GM18909 (cell line): ENCODE measurements at regions not wholly inside any gene's neighbourhood (a gene's known extent, or its start where the extent isn't known, plus 50 kb on each side); places are given as distances from the start of the nearest gene placed in this dataset.

Experiments used
- ATAC-seq: cut with Tn5 transposase; IDR thresholded peaks from one replicate; pipeline ENCODE4 v1.9.1; 2021; ENCODE audit warnings: mild to moderate bottlenecking; ENCODE audit not compliant: unreplicated experiment, poor library complexity

DNA sequence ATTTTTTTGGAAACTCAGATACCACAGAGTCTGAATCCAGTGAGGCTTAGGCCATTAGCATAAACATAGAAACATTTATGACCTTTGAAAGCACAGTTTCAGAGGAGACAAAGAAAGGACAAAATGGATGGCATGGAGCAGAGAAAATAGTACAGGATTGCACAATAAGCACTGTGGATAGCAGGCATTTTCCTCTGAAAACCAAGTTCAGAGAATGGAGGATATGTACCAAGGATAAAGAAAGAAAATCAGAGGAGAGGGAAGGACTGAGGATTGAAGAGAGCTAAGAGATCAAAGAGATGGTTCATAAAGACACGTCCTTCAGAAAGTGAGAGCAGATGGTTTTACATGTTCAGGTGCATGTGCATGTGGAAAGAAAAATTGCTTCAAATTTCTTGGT lies 707.2 kb upstream of the CELF2 start:
- ATAC-seq: no peak

DNA sequence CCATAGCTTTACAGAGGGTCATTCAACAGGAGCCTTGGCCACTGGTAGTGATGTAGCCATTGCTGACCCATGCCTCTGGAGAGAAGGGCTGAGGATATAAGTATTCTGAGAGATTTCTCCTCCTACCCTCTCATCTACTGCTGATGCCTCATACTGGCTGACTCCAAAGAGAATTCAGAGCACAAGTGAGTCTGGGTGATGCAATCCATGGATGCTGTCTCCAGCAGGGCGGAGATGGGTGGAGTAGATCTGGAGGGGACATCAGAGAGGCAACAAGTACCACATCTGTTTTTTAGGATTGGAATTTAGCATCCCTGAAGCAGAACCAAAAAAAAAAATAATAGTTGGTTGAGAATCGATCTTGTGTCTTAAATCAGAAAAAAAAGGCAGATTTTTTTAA lies 705.7 kb upstream of the CELF2 start:
- no peak for ATAC-seq

DNA sequence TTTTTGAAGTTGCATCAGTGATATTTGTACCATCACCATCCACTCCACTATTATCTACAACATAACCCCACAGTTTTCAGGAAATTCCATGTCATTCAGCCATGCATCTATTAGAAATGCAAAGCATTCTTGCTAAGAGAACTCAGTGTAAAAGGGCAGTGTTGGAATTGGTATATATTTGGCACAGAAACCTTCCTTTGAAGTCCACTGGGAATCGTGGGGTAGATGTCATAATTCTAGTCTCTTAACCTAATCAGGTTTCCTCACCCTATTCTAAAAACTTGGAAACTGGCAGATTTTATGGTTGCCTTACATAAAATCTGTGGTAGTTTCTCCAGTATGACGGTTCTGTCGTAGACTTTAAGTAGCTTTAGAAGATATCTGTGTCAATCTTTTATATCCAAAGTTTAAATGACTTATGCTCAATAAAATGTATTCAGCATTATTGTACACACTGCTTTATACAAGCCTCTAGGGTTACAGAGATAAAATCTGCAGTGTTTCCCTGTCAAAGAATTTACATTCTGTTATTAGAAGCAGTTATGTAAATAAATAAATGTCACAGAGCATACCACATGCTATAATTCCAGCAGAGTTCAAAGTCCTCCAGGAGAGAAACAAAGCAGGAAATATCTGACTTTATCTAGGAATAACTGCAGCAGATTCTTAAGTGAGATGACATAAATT lies 704.4 kb upstream of the CELF2 start:
- ATAC-seq: no peak

DNA sequence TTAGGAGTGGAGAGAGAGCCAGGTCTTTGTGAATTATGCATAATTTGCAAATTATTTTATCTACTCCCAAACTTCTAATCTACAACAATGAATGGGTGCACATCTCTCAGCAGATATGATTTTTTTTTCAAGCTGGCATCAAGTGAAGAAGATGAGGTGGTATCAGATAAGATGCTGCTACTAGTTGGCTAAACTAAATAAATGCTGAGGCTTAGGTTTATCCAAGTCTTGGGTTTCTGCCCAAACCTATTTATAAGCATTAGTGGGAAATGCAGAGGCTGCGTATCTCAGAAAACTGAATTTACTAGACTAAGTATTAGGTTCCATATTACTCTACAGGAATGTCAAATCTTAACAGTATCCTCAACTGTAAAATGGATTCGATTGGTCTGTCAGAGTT lies 703.0 kb upstream of the CELF2 start:
- ATAC-seq: no peak

DNA sequence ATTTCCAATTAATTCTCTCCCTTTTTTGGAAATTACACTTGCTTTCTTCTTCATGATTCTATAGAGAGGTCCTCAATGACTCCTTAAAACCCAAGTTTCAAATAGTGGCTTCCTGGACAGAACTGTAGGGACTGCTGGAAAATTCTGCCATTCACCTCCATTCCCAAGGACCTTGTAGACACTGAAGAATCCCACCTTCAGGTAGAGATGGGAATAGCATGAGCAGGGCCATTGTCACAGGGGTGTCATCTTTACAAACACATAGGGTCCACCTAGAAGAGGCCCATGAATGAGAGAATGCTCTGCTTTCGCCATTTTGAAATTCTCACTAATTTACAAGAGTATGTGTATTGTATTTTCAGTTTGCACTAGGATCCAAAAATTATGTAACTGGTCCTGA lies 701.7 kb upstream of the CELF2 start:
- no peak for ATAC-seq

DNA sequence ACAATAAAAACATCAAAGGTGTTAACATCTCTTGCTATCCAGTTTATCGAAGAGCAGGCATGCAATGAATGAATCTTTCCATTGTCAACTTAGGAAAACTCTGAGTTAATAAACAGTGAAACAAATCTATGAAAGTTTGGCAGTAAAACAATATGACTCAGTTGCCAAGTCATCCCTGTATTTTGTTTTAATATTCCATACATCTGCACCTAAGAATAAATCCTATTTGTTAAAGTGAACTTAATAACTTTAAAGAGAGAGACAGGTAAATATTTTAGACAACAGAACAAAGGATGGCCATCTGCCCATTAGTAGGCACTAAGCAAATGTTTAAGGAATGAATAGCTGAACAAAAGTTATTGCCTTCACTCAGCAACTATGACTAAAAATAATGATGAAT lies 700.5 kb upstream of the CELF2 start:
- ATAC-seq: no peak

DNA sequence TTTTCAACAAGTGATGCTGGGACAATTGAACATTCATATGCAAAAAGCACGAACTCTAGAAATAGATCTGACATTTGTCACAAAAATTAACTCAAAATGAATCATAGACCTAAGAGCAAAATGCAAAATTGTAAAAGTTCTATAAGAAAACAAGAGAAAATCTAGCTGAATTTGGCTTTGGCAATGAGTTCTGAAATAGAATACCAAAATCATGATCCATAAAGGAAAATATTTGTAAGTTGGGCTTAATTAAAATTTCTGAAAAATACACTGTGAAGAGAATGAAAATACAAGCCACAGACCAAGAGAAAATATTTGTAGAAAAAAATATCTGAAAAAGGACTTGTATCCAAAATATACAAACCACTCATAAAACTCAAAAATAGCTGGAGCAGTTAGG lies 698.8 kb upstream of the CELF2 start:
- no peak for ATAC-seq

DNA sequence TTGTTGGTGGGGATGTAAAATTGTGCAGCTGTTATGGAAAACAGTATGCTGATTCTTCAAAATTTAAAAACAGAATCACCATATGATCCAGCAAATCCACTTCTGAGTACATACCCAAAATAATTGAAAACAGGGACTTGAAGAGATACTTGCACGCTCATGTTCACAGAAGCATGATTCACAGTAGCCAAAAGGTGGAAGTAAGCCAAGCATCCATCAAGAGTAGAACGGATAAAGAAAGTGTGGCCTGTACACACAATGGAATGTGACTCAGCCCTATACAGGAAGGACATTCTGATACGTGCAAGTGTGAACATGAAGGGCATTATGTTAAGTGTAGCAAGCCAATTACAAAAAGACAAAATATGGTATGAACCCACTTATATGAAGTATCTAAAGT lies 696.7 kb upstream of the CELF2 start:
- no peak for ATAC-seq

DNA sequence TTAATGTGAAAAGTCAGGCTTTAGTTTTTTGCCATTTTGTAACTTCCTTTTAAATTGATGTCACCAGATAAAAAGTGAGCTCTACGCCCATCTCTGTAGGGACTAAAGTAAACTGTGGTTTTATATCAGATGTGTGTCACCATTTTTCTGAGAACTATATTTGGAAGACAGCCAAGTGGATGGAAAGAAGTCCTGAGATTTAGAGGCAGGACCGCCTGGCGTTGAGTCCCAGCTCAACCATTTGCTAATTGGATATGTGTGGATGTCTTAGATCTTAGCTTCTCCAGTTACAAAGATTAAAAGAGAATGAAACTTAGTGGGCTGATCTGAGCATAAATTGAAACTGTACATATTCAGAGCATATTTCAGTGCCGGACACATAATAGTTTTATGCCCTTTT lies 691.6 kb upstream of the CELF2 start:
- no peak for ATAC-seq

DNA sequence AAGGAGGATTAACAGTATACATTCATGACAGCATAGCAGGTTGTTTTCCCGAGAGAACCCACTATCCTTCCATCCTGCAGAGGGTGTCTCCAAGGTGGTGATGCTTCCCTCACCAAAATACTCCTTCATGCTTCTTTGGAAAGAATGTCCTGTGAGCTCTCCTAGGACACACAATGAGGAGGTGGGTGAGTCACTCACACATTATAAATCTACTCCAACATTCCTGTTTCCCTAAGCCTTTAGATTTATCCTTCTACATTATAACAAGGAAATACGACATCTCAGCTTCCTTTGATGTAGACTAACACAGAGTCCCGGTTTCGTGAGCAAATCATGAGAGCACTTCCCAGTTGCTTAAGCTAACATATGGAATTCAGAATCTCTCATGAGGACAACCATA lies 689.7 kb upstream of the CELF2 start:
- no peak for ATAC-seq

DNA sequence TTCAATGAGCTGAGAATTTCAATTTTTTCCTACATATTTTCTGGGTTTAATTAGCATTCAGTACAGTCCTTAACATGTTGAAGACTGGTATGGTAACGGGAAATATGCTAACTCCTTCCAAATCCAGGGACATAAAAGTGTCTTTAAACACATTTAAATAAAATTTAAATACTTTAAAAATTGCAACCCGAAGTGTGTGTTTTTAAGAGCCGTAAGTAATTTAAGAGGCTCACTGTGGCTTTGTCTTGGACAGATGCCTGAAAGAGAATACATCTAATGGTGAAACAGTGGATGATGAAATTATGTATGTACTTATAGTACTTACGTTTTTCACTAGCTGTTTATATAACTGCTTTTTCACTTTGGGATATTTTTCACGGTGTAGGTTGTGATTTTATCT lies 687.3 kb upstream of the CELF2 start:
- ATAC-seq: no peak

DNA sequence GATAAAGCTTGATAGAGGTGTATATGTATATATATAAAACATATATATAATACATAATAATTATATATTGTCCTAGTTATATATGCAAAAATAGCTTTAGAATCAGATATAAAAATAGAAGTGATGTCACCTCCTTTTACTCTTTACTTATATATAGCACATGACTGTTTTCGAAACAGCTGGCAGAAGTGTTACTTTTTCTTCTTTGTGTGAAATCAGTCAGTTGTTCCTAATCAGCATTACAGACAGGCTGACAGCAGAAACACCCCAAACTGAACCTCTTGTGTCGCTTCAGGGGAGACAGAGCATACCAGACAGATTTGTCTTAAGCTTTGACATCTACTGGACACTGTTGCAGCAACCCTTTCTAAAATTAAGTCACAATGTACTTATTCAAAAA lies 684.9 kb upstream of the CELF2 start:
- no peak for ATAC-seq

DNA sequence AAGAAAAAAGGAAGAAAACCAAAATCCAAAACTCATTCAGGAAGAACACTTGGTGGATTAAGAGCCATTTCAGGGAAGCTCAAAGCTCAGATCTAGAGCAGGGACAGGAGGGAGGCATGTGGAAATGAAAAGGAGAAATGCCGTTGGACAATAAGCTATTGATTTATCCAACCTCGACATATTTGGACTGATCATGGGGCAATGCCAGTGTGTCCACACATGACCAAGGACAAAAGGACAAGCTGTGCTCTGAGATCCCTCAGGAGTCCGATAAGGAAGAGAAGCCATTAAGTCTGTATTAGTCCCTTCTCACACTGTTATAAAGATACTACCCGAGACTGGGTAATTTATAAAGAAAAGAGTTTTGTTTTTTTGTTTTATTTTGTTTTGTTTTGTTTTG lies 684.0 kb upstream of the CELF2 start:
- ATAC-seq: no peak

DNA sequence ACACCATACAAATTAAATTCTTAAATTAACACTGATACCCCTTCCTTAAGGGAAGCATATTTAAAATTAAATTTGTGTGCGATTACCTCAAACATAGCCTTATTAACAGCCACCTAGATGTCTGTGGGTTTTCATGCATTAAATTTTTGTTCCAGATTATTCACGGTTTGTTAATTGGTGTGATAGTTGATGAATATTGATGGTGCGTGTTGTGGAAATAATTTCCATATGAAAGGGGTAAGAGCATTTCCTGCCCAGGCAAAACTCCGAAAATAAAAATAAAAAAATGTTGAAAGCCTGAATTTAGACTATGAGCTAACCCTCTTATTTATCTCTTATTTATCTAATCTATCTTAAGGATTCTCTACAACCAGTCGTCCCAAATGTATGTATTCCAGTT lies 679.3 kb upstream of the CELF2 start:
- ATAC-seq: no peak

DNA sequence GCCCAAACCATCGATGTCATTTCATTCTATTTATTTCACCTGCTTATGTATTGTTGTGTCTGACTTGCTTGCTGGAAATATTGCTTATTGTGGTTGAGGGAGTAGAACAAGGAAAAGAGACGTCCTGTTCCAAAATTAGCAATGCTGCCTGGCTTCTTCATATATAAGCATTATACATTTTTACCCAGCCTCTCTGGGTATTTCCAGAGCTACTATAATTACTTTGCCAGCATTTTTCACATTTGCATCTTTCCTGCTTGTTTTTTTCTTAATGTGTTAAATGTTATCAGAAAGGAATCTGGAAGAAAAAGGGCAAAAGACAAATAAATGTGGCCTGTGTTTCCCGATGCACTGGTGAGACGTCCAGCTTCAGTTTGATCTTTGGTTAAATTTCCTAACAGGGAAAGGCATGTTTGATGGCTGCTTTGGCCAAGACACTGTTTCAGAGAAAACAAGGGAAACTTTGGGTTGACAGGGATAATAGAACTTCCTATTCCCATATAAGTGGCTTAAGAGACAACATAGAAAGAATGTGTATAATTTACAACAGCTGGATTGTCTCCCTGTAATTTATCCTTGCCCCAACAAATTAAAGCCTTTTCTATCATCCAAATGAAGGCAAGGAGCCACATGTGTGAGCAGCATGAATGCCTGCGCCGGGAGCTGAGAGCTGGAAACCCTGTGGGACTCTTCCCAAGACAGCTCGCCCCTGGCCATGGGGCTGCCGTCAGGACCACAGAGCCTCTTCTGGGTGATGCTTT lies 671.1 kb upstream of the CELF2 start:
- no peak for ATAC-seq

DNA sequence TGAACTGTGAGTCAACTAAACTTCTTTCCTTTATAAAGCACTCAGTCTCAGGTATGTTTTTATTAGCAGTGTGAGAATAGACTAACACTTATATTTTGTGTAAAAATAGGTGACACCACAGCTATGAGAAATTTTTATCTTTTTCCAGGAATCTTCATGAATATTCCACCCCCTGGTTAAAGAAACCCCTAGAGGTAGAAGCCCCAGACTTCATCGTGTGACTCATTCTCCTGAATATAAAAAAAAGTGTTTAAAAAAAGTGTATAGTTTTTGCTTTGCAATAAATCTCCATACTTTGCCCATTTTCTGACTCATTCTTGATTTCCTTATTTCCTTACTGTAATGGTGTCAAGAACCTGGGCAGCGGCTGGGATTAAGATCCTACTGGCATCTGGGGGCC lies 667.6 kb upstream of the CELF2 start:
- ATAC-seq: no peak

DNA sequence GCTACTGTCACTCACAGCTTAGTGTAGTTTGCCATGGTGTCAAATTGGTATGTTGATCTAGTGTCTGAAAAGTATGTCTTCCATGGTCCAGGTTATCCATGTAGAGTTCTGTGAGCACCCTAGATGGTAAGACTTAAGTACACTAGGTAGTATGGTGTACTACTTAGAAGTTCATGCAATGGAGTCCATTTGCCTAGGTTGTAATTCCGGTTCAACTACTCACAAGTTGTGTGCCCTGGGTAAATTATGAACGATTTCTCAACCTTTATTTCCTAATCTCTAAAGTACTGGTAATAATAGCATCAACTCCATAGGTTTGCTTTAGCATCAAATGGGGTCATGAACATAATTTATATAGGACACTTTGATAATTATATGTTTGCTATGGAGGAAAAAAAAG lies 666.2 kb upstream of the CELF2 start:
- no peak for ATAC-seq

DNA sequence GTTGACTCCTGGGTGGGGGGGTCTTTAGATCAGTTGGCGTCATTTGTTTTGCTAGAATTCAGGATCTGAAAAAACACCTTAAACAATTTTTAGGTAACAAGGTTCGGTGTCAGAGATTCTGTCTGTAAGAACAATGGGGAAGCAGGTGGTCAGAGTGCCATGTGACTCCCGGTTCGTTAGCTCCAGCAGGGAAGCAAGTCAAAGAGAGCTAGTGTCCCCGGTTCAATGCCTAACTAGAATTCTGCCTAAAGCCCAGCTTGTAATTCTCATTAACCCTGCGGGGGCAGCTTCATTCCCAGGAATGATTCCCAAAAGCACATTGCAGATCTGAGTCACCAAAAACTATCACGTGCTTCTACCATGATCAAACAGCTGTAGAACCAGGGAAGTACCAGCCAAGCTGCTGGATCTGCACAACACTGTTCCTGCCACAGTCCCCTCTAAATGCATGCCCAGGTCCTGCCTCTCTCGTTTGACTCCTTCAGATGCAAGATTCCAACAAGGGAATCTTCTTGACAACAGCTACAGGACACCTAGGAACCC lies 664.3 kb upstream of the CELF2 start:
- ATAC-seq: no peak

DNA sequence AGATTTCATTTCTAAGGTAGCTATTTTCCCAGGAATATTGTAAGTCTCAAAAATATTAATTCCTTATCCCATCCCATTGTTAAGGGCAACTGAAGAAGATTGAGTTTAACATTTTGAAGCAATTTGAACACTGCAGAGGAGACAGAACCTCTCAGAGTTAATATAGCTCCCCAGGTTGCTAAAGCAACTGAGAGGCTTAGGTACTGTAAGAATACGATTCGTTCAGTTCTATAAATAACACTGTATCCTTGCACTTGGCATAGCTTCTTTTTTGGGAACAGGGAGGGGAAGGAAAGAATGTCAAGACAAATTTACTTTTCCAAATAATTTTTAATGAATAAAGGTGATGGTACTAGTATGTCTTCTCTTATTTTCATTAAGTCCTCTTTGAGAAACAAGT lies 658.4 kb upstream of the CELF2 start:
- ATAC-seq: no peak

DNA sequence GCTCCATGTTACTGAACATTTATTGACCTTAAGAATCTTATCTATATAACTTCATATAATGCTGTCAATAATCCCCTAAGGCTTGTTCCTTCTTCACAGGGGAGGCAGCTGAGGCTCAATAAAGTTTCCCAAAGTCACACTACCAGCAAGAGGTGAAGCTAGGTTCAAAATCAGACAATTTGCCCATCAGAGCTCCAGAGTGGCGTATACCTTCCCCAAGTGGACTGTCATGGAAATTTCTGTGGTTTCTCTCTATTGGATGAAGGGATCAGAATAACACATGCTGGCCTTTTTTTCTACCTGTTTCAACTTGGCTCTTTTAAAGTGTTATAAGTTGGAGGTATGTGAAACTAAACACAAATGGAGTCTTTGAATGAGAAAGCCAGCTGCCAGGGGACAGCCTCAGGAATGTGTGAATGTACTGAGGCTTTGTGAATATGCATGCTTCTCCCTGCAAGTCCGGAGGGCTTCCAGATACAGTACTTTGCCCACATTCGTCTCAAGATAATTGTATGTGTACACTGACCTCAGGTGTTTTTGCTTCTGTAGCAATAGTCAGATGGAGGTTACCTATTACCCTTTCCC lies 656.3 kb upstream of the CELF2 start:
- no peak for ATAC-seq

DNA sequence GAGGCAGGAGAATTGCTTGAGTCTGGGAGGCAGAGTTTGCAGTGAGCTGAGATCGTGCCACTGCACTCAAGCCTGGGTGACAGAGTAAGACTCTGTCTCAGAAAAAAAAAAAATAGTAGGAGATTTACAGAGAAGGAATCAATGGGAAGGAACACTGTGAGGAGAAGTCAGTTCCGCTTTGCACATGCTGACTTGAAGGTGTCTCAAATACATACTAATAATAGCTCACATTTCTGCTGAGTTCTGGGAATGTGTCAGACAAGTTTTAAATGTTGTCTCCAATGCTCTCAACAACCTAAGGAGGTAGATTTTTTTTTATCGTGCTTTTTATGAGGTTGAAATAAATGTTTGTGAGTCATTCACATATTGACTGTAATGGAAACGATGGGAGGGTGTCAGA lies 654.9 kb upstream of the CELF2 start:
- no peak for ATAC-seq

DNA sequence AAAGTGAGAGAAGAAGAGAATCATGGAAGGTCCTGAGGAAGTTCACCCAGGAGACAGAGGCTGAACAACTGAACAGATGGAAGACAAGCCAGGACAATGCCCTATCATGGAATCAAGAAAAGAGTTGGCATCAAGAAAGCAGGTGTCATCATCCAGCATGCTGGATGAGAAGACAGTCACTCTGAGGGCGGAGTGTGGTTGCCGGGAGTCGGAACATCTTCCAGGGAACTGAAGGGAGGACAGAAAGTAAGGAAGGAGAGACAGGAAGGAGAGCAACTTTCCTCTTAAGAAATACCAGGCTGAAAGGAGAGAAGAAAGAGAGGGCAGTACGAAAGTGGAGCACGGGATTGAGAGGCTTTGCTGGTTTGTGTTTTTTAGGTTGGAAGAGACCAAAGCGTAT lies 654.5 kb upstream of the CELF2 start:
- ATAC-seq: no peak
